WTC11 (cell line): ENCODE measurements at regions not wholly inside any gene's neighbourhood (a gene's known extent, or its start where the extent isn't known, plus 50 kb on each side); places are given as distances from the start of the nearest gene placed in this dataset.

Source experiments
- ELF4 ChIP-seq: sonication (generic); formaldehyde crosslinking; IDR thresholded peaks from 2 replicates; pipeline ENCODE4 v1.8.1; 2022; ENCODE audit warnings: low read depth, mild to moderate bottlenecking, moderate library complexity, missing genetic modification reagents
- NFYB ChIP-seq: sonication (generic); formaldehyde crosslinking; conservative IDR thresholded peaks from 2 replicates; pipeline ENCODE4 v1.8.0; 2022; ENCODE audit warnings: low read depth, missing genetic modification reagents
- RORB ChIP-seq: fragments of 250-450 bp; sonication (Bioruptor Pico); IDR thresholded peaks from 2 replicates; pipeline ENCODE4 v1.9.0; 2021; ENCODE audit warnings: mild to moderate bottlenecking
- TEAD4 ChIP-seq: sonication (generic); formaldehyde crosslinking; IDR thresholded peaks from 2 replicates; pipeline ENCODE4 v1.8.0; 2022; ENCODE audit warnings: mild to moderate bottlenecking, missing genetic modification reagents
- ZNF138 ChIP-seq: sonication (generic); formaldehyde crosslinking; conservative IDR thresholded peaks from 2 replicates; pipeline ENCODE4 v1.8.1; 2022; ENCODE audit warnings: mild to moderate bottlenecking, moderate library complexity, missing genetic modification reagents
- TF ChIP-seq, protein P1 (sequence below): fragments of 200-600 bp; IDR thresholded peaks from 2 replicates; pipeline ENCODE4 v1.8.0; 2022; ENCODE audit warnings: antibody characterized with exemption

- TF ChIP-seq TEAD4 (CRISPR knock-in tag) (no peak), ELF4 (no peak), NFYB (no peak), RORB (CRISPR knock-in tag) (no peak), ZNF138 (CRISPR knock-in tag) (no peak)
- TF ChIP-seq, protein P1, sequence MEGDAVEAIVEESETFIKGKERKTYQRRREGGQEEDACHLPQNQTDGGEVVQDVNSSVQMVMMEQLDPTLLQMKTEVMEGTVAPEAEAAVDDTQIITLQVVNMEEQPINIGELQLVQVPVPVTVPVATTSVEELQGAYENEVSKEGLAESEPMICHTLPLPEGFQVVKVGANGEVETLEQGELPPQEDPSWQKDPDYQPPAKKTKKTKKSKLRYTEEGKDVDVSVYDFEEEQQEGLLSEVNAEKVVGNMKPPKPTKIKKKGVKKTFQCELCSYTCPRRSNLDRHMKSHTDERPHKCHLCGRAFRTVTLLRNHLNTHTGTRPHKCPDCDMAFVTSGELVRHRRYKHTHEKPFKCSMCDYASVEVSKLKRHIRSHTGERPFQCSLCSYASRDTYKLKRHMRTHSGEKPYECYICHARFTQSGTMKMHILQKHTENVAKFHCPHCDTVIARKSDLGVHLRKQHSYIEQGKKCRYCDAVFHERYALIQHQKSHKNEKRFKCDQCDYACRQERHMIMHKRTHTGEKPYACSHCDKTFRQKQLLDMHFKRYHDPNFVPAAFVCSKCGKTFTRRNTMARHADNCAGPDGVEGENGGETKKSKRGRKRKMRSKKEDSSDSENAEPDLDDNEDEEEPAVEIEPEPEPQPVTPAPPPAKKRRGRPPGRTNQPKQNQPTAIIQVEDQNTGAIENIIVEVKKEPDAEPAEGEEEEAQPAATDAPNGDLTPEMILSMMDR, result no peak
These were observed 98.1 kb upstream of the SERPINE2 start for GRCh38 chr2:224137208-224137607.
